HG03439 (cell line): ENCODE measurements at regions not wholly inside any gene's neighbourhood (a gene's known extent, or its start where the extent isn't known, plus 50 kb on each side); places are given as distances from the start of the nearest gene placed in this dataset.

Experiments
- ATAC-seq: cut with Tn5 transposase; IDR thresholded peaks from one replicate; pipeline ENCODE4 v1.9.1; 2021; ENCODE audit warnings: mild to moderate bottlenecking, moderate library complexity; ENCODE audit not compliant: unreplicated experiment

DNA sequence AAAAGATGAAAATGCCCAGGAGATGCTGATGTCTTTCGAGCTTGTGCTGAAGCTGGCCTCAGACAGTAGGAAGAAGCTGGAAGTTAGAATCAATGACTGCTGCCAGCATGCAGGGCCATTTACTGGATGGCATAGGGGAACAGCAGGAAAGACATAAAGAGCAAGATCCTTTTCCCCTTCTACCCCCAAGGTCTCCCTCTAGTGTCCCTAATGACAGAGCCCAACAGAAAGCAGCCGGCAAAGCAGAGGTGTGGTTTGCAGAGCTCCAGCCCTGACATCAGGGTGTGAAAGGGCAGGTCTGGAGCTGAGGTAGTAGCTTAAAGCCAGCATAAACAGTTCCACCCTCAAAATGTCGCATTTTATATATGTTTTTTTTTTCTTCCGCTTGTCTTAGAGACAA lies 1560.7 kb upstream of the TMEM132C start:
- ATAC-seq, result no peak

DNA sequence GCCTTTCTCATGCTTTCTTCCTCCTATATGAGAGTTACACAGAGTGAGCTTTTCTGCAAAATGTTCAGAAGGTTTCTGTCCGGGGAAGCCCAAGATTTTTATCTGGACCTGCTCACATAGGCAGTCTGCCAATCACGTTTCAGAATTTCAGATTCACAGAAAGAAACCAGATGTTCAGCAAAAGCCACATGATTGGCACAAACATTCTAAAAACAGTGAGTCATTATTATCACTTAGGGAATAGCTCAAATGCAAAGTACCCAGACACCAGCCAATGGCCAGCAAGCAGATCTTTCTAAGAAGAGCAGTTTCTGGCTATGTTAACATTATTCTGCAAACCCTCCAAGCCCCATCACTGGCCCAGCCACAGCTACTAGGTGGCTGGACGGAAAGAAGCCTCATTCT lies 1558.5 kb upstream of the TMEM132C start:
- ATAC-seq, result no peak

DNA sequence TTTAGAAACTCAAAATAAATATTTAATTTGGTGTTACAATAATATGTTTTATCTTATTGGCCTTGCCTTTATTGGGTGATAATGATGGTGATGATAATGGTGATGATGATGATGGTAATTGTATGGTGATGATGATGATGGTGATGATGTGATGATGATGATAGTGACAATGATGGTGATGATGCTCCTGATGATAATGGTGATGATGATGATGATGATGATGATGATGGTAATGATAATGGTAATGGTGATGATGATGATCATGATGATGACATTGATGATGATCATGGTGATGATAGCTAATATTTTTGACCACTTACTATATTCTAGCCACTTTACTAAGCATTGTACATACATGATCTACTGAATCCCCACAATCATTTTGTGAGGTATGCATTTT lies 1548.6 kb upstream of the TMEM132C start:
- ATAC-seq, result no peak

DNA sequence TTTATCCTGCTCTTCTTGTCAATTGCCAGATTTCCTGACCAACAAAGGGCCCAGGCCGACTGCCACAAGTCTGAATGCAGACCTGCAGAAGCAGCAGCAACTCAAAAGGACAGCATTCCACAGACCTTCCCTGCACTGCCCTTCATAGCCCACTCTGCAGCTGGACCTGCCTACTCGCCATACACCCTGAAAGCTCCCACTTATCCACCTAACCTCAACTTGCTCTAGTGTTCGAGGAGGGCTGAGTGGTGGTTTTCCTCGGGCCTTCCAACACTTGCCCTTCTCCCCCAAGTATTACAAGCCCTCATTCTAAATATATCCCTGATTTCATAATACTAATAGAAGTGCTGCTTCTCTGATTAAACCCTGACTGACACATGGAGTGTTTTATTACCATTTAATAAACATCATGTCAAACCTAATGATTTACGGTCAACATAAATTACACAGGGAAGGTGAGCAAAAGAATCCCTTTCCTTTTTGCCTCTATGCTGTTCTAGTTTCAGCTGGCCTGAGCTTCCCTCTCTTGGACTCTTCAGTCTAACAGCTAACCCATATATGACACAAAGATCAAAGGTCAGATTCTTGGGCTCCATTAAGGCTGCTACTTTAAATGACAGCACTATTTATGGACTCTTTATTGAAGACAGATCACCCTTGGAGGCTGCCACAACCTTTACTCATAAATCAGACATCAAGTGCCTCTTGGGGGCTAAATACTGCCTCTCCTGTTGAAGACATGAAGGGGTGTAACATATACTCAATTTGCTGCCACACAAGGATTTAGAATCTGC lies 1546.9 kb upstream of the TMEM132C start:
- ATAC-seq, result no peak

DNA sequence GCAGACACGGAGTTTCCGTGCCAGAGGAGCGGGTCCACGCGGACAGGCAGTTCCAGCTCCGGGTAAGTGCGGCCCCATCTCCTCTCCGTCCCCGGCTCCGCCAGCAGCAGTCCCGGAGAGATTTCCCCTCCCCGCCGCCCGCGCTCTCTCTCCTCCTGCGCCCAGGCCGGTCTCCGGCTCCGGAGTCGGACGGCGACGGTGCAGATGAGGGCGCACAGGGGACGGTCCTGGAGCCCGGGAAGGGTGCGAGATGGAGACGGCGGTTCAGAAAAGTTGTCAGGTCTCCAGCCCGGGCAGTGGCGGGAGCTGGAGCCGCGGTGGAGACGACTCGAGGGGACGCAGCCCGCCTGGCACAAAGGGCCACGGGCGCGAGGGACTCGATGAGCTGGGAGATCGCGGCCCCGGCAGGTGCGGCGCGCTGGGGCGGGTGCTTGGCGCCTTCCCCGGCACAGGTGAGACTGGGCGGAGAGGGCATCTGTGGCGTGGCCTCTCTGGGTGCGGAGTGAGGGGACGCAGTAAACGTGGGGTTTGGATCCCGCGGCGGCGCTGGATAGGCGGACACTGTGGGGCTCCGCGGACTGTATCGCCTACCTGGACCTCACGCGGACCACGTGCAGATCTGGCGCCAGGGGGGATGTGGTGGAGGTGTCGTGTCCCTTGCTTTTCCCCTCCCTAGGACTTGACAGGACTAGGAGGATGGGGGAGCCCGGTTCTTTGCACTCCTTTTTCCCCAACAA lies 1540.3 kb upstream of the TMEM132C start:
- ATAC-seq, result no peak

DNA sequence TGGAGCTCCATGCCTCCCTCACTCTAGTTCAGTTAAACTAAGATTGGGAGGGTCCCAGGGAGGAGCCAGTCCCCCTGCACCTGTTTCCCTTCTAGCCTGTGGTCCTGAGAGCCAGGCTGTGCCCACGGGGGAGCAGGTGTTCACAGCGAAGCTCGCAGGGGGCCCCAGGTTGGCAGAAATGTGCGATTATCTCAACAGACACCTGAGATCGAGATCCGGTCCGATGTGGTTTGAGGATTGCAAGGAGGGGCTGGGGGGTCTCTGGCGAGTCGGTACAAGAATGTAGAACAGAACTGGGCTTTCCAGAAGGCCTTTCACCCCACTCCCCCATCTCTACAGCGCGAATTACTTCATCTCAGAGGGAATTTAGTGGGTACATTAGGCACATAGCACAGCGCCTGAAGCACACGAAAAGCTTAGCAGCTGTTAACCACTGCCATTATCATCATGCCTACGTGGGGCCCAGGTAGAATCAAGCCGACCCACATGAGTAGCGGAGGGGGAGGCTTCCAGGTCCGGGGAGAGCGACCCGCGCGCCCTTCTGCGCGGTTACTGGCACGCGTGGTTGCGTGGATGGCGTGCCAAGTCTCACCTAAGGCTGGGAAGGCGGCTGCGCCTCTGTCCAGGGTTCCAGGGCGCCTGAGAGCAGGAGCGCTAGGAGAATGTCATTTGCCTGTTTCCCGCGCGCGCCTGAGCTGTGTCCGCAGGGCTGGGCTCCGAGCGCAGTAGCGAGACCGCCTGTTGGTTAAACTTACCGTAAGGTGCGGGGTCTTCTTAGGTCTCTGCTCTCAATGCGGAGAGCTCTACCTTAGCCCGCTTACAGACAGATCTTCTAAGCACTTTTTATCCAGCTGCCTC lies 1539.5 kb upstream of the TMEM132C start:
- no peak for ATAC-seq

DNA sequence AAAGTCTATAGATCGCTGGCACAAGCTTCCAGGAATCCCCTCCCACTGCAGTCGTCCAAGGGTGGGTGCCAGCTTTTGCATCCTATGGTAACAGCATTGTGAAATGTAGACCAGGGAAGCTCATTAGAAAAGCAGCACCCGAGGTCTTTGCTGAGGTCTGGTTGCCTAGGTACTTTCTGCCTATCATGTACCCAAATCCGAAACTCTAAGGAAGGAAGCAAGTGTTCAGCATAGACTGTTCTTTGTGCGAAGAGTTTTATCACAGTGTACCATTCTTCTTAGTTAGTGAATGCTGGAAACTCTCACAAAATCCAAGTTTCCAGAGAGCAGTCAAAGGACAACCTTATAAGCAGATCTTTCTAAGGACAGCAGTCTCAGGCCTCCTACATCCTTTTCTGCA lies 1532.7 kb upstream of the TMEM132C start:
- no peak for ATAC-seq

DNA sequence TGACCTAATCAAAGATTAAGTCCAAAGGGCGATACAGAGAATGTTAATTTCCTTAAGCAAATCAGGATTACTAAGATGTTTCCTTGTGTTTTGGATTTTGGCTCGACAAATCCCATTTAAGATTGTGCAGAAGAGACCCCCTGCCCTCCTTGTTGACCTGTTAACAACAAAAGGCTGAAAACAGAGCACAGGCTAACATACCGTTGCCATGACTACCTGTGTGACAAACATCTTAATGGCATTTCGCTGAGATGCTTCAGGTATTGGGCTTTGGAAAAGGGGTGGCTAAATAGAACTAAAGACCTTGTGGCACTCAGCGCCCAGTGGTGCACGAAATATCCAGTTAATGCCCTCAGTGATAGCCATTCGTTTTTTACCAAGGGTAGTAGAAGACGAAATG lies 1532.3 kb upstream of the TMEM132C start:
- ATAC-seq, result no peak

DNA sequence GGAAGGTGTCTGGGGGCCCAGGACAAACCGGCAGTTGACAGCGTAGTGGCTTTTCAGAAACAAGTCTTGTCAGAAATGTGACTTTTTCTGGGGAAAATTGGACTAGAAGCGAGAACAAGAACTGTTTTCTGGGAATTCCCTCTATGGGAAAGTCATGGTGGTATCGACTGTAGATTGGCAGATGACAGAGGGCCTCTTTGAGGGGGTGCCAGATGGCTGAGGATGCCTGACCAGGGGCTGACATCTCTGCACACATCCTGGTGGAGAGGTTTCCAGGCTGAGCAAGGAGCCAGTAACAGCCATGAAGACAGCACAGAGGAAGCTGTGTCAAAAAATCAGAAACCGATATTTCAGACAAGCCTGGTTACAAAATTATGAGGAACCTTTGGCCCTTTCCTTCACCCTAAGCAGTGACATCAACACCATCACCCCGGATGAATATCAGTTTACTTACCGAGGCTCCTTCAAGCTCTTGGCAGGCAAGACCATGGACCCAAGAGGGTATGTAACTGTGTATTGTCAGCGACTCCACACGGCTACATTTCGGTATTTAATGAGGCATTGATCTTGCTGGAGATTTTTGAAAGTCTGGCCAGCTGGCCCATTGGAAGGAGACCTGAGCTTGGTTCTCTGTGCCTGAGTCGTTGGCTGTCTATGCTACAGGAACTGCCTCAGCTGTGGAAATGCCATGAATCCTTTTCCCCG lies 1525.3 kb upstream of the TMEM132C start:
- ATAC-seq, result no peak

DNA sequence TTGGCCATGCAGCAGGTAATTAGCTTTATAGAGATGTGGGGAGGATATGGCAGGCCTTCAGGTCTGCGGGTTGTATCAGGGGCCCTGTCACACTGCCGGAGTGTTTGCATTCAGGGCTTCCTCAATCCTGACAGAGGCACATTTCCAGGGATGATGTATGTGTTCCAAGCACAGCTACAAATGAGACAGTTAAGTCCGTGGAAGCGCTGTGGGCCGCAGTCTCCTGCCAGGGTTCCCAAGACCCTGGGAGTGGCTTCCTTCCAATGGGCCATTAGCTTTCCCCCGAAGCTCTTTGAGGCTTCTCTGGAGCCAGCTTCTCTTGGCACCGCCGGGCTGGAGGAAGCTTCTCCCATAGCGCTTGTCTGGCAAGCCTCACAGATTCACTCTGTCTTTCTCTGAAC lies 1524.7 kb upstream of the TMEM132C start:
- ATAC-seq, result no peak

DNA sequence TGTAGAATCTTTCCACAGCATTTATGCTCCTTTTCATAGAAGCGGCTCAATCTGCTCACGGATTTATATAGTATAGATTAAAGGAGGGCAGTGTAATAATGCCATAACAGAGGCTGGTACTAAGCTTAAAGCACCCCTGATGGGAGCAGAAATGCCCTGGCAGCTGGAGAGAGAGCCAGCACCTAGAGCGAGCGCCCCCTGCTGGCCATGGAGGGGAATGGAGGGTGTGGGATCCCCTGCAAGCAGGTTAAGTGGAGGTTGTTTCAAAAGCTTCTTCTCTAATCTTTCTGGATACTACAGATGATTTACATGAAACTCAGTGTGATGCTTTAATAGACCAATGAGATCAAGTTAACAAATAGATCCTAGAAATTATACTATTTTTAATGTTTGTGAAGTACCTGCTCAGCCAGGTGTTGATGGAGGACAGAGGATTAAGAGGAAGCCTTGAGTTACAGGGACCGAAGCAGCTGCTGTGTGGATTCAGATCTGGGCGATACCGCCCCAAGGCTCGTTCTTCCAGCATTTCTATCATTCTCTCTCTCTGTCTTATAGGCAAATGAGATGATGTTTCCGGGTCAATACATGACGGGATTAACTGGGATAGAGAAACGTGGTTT lies 1519.3 kb upstream of the TMEM132C start:
- no peak for ATAC-seq

DNA sequence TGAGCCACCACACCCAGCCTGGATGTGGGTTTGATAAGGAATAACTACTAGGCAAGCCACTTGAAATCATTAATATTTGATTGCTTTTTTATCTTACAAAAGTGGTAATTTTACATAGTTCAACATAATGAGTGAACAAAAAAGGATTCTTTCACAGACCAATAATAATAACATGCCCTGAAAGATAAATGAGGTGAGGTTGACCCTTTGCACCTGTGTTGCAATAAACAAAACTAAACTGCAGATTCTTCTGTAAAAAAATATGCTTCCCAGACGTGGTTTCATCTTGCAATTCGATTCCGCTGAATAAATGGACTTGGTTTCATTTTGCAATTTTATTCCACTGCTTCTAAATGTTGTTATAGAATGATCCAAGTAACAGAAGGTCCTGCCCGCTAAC lies 1514.9 kb upstream of the TMEM132C start:
- no peak for ATAC-seq

DNA sequence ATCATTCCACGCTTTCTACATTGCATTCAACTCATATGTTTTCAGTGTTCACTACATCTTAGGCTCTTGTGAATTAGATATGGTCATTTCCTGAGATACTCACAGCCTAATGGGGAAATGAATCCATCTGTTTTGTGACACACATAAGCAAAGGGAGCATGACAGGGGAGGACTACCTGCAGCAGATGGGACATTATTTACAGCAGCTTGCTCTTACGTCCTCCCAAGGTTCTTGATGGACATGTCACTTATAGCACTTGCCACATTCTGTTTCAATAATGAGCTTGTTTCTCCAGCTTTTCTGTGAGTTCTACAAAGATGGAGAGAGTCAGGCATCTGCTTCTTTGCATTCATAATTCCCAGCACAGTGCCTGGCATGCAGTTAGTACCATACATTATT lies 1509.6 kb upstream of the TMEM132C start:
- no peak for ATAC-seq

DNA sequence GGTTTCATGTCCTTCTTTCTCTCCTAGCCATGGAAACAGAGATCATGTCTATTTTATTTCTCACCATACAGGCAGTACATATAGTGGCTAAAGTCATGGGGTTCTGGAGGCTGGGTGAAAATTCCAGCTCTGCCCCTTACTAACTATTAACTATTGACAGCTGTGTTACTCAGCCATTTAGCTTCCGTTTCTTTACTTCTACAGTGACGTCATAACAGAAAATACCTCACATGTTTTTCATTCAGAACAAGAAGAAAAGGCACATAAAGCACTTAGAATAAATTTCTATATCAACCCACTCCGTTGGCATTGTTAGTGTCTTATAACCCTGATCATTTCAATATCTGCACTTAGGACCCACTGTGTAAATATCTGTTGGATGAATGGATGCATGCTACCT lies 1506.9 kb upstream of the TMEM132C start:
- no peak for ATAC-seq

DNA sequence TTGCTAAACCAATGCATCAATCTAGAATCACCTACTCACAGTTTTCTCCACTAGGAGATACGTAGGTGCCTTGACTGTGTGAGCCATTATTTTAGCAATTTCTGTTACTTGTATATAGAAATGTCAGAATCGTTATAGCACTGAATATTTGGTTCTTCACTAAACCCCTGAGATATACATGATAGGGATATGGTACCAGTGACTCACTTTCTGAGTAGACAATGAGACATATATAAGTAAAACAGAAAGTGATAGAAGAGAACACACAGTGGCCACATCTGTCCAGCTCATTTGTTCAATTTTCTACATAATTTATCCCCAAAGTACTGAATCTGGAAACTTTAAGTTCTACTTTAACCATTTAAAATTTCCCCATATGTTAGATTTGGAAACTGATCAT lies 1505.5 kb upstream of the TMEM132C start:
- ATAC-seq, result no peak

DNA sequence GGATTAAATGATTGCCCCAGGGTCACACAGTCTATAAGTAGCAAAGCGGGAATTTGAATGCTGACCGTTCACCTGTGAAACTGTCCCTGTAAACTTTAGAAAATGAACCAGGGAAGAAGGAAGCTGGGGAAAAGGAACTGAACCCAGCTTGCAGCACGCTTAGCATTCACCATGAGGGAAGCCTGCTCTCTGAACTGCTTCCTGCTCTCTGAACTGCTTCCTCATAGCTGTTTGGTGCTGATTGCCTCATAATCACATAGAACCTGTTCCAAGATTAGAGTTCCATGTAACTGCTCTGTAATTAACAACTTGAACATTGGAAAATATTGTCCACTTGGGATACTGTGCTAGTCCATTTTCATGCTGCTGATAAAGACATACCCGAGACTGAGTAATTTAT lies 1504.8 kb upstream of the TMEM132C start:
- ATAC-seq, result no peak

DNA sequence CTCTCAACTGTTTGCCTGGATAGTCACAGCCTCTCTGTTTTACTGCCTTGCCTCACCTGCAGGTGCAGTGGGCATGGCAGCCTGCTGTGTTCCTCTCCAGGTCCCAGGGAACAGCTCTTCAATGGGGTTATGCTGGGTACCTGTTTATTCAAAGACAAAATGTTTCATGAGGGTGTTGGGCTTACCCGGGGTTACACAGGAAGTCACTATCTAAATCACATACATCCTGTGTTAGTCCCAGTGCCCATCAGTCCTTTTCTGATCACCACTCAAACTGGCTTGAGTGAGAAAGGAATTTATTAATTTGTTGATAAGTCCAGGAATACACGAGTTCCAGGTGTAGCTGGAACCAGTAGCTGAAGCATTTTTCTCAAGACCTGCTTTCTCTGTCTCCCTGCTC lies 1503.6 kb upstream of the TMEM132C start:
- no peak for ATAC-seq

DNA sequence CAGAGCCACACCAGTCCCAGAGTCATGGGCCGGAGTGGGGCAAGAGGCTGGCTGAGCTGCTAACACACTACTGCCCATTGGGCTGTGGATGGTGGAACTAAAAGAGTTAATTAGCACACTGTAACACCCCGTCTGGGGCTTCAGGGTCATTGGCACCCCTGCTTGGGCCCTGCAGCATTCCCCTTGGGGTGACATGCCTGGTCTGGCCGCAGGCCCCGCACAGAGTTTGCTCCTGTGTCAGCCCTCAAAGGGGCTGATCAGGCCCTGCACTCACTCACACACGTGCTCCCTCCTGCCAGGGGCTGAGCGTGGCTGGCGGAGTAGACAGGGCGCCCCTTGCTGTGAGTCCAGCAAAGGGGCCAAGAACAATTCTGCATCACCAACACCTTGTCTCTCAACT lies 1499.6 kb upstream of the TMEM132C start:
- ATAC-seq, result no peak

DNA sequence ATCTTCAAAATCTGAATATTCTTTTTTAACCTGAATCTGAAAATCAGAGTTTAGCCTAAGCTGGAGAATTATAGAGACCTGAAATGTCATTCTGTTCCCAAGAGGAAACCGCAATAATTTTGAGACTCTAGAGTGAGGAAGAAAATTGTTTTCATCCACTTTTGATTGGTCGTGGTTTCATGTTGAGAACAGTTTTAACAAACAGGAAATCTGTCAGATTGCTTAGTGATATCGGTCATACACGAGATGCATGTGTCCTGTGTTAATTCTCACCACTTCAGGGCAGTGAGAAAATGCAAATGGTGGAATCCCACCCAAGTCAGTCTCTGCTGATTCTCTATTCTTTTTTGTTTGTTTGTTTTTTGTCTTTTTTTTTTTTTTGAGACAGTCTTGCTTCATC lies 1498.5 kb upstream of the TMEM132C start:
- ATAC-seq, result no peak

DNA sequence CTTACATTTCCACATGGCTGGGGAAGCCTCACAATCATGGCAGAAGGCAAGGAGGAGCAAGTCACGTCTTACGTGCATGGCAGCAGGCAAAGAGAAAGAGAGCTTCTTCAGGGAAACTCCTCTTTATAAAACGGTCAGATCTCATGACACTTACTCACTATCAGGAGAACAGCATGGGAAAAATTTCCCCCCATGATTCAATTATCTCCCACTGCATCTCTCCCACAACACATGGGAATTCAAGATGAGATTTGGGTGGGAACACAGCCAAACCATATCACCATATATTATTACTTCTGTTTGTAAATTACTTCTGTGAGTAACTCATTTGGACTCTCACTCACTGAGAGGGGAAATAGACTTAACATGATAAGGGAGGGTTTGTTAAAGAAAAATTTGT lies 1496.8 kb upstream of the TMEM132C start:
- ATAC-seq, result no peak
